Naive B cell (primary cell): ENCODE measurements at regions not wholly inside any gene's neighbourhood (a gene's known extent, or its start where the extent isn't known, plus 50 kb on each side); places are given as distances from the start of the nearest gene placed in this dataset.
A peak's percentile ranks its signal among the peaks of the same experiment; 100 is the strongest.
"Not testable (repeated sequence)": the region's sequence is repeated elsewhere in the genome, so short reads cannot be mapped to it uniquely, and the experiment has no call there.

Source experiments
- ATAC-seq, 2 donors: fragments of 150-1000 bp; cut with Tn5 transposase; 2 replicates each; pipeline ENCODE4 v1.10.0; 2021; ENCODE audit warnings: low read depth in 2 of 2, mild to moderate bottlenecking in 2 of 2, moderate library complexity in 2 of 2
- DNase-seq: peaks from one replicate; pipeline ENCODE4 v3.0.0; 2022
- H3K27ac Mint-ChIP-seq, 6 donors: one replicate each; pipeline ENCODE4 v1.8.0; 2020 to 2022; ENCODE audit warnings: mild to moderate bottlenecking in 6 of 6, mixed read lengths in 6 of 6, moderate library complexity in 5 of 6, inconsistent platforms in 2 of 6
- H3K27me3 Mint-ChIP-seq, 3 donors: one replicate each; pipeline ENCODE4 v1.8.0; 2021 to 2022; ENCODE audit warnings: mixed read lengths in 3 of 3, mild to moderate bottlenecking in 1 of 3
- H3K36me3 Mint-ChIP-seq, 2 donors: one replicate each; pipeline ENCODE4 v1.8.0; 2020 to 2022; ENCODE audit warnings: mixed read lengths in 2 of 2, inconsistent platforms in 1 of 2, mild to moderate bottlenecking in 1 of 2
- H3K4me1 Mint-ChIP-seq, 3 donors: one replicate each; pipeline ENCODE4 v1.8.0; 2020 to 2022; ENCODE audit warnings: mixed read lengths in 3 of 3, inconsistent platforms in 1 of 3, mild to moderate bottlenecking in 1 of 3, moderate library complexity in 1 of 3
- H3K4me3 Mint-ChIP-seq, 8 donors: one replicate each; pipeline ENCODE4 v1.8.0; 2020 to 2022; ENCODE audit warnings: mild to moderate bottlenecking in 8 of 8, mixed read lengths in 8 of 8, moderate library complexity in 8 of 8, inconsistent platforms in 2 of 8
- H3K9me3 Mint-ChIP-seq, 7 donors: one replicate each; pipeline ENCODE4 v1.8.0; 2020 to 2022; ENCODE audit warnings: mixed read lengths in 7 of 7, mild to moderate bottlenecking in 5 of 7, inconsistent platforms in 2 of 7, moderate library complexity in 1 of 7

DNA sequence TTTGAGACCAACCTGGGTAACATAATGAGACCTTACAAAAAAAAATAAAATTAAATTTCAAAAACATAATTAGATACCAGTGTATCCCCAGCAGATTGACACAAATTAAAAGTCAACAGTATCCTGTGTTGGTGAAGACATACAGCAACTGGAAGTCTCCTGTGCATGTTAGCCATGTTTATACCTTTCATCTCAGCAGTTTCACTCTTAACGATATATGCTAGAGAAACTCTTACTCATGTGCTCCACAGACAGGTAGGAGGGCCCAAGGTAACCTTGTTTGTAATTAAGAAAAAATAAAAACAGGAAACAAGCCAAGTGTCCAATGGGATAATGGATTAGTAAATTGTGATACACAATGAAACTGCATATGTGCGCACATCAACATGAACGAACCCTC is 50.1 kb upstream of the N4BP3 start:
- Mint-ChIP-seq H3K36me3 (no peaks in the 10 kb centered on the region), H3K9me3 (no peaks in the 10 kb centered on the region), H3K27ac (no peak overlapping the region), H3K27me3 (no peaks in the 10 kb centered on the region), H3K4me3 (no peak overlapping the region), H3K4me1 (peaks cover 13 to 25% (median 14%) of the 10 kb centered on the region in 3 donors)
- DNase-seq (no peak), ATAC-seq (no peak)

DNA sequence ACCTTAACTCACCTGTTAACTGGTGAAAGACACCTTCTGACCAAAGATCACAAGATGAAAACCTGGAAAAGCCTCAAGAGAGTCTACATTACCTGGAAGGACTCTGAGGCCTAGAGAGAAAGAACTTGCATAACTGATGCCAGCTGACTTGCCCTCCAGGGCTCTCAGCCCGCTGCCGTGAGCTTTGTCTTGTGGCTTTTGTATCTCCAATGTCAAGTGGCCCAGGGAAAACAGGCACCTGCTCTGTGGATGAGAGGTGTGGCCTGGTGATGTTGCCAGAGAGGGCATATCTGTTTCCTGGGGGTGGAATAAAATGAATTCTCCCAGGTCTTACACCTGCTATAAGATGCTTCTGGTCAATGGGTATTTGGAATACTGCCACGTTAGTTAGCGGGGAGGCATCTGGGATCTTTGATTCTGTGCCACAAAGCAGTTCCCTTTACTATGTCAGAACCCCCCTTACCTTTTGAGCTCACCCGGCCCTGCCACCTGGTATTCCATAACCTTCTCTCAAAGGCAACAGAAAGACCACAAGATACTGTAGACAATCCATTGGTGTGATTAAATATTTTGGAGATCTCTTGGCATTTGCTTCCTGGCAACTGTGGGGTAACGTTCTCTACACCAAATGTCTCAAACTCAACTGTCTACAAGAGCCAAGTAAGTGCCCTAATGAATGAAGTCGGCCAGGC is 54.9 kb upstream of the N4BP3 start:
- Mint-ChIP-seq H3K27ac (no peak overlapping the region), H3K36me3 (no peaks in the 10 kb centered on the region), H3K4me3 (no peak overlapping the region), H3K9me3 (no peaks in the 10 kb centered on the region), H3K4me1 (peaks cover 4 to 9% (median 6%) of the 10 kb centered on the region in 3 donors), H3K27me3 (no peaks in the 10 kb centered on the region)
- no peak for DNase-seq
- ATAC-seq: no peak

DNA sequence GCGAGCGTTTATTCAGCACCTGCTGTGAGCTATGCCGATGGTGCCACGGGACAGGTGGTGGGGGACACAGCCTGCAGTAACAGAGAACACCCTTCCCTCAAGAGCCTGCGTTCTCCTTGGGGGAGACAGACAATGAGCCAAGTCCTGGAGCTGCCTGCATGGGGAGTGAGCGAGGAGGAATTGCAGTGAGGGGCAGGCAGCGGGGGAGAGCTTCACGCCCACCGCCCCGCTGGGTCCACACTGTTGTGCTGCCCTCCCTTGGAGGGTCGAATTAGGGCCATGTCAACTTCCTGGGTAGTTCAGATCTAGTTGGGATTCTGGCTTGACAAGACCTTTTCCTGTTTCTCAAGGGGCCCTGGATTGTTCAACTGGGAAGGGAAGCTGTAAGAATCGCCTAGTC is 55.5 kb upstream of the N4BP3 start:
- no peak overlapping the region for H3K27ac Mint-ChIP-seq
- no peak for ATAC-seq
- no peak for DNase-seq
- H3K27me3 Mint-ChIP-seq: no peaks in the 10 kb centered on the region
- peaks cover 4 to 9% (median 6%) of the 10 kb centered on the region in 3 donors for H3K4me1 Mint-ChIP-seq
- peak overlapping the region in 1 of 8 donors; percentile 66 for H3K4me3 Mint-ChIP-seq
- no peaks in the 10 kb centered on the region for H3K9me3 Mint-ChIP-seq
- H3K36me3 Mint-ChIP-seq: no peaks in the 10 kb centered on the region

DNA sequence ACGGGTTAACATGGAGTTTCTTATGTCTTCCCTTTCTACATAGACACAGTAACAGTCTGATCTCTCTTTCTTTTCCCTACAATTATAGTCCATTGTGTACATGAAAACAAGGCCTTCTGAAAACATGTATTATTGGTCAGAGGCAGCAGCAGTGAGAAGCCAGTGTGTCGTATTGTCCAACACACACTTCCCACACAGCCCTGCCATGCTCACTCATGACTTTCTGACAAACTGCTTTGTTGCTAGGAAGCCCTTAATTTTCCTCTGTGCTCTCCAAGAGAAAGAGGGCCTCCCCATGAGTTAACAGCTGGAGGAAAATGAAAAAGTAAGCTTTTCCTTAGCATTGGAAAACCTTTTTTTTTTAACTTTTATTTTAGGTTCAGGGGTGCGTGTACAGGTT is 56.4 kb upstream of the N4BP3 start:
- no peak for ATAC-seq
- H3K27me3 Mint-ChIP-seq: no peaks in the 10 kb centered on the region
- DNase-seq: no peak
- H3K9me3 Mint-ChIP-seq: no peaks in the 10 kb centered on the region
- H3K4me1 Mint-ChIP-seq: peaks cover 1 to 2% (median 2%) of the 10 kb centered on the region in 3 donors
- H3K27ac Mint-ChIP-seq: no peak overlapping the region
- no peaks in the 10 kb centered on the region for H3K36me3 Mint-ChIP-seq
- no peak overlapping the region for H3K4me3 Mint-ChIP-seq

DNA sequence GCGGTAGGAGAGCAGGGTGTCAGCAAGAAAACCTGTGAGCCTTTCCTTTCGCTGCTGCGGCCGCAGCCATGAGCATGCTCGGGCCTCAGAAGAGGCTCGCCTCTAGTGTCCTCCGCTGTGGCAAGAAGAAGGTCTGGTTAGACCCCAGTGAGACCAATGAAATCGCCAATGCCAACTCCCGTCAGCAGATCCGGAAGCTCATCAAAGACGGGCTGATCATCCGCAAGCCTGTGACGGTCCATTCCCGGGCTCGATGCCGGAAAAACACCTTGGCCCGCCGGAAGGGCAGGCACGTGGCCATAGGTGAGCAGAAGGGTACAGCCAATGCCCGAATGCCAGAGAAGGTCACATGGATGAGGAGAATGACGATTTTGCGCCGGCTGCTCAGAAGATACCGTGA is 57.8 kb upstream of the N4BP3 start:
- not testable (repeated sequence) for H3K4me1 Mint-ChIP-seq, H3K9me3 Mint-ChIP-seq, H3K4me3 Mint-ChIP-seq, ATAC-seq, H3K36me3 Mint-ChIP-seq, H3K27me3 Mint-ChIP-seq, DNase-seq, H3K27ac Mint-ChIP-seq

DNA sequence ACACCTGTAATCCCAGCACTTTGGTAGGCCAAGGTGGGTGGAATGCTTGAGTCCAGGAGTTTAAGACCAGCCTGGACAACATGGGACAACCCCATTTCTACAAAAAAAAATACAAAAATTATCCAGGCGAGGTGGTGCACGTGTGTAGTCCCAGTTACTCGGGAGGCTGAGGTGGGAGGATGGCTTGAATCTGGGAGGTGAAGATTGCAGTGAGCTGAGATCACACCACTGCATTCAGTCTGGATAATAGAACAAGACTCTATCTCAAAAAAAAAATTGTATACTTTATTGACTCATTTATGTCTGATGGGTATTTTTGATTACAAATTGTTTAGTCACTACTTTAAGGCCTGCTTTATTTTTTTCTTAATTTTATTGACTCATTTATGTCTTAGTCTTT is 56.0 kb upstream of the PROP1 start:
- H3K4me1 Mint-ChIP-seq, H3K36me3 Mint-ChIP-seq, H3K27ac Mint-ChIP-seq, ATAC-seq, DNase-seq, H3K4me3 Mint-ChIP-seq, H3K9me3 Mint-ChIP-seq, H3K27me3 Mint-ChIP-seq: not testable (repeated sequence)

DNA sequence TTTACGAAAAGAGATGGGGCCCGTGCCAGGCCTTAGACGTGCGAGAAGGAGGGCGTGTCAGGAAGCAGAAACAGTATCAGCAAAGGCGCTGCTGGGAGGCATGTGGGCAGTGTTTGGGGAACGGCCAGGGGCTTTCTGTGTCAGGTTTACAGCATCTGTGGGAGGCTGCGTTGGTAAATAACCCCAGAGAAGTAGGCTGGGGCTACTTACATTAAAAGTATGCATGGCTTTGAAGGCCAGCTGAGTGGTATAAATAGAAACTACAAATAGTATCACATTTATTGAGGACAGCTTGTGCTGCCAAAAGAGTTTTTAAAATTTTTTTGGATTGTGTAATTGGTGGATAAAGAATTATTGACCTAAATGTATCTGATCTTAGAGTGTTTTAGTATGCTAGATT is 54.8 kb upstream of the PROP1 start:
- H3K27ac Mint-ChIP-seq, H3K9me3 Mint-ChIP-seq, H3K4me3 Mint-ChIP-seq, H3K4me1 Mint-ChIP-seq, H3K27me3 Mint-ChIP-seq, H3K36me3 Mint-ChIP-seq, ATAC-seq, DNase-seq: not testable (repeated sequence)

DNA sequence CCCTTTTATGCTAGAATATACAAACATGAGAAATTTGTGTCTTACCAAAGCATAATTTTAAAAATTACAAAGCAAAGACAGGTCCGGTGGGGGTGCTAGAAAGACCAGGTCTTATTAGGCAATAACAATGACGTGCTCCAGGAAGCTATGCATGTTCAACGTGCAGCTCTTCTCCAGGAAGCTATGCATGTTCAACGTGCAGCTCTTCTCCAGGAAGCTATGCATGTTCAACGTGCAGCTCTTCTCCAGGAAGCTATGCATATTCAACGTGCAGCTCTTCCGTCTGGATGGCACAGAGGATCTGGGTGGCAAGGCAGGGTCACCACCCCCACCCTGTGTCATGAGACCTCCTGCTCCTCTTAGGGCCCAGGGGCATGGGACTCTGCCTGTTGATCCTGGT is 51.9 kb upstream of the PROP1 start:
- not testable (repeated sequence) for H3K36me3 Mint-ChIP-seq, ATAC-seq, H3K4me3 Mint-ChIP-seq, DNase-seq, H3K27ac Mint-ChIP-seq, H3K27me3 Mint-ChIP-seq, H3K4me1 Mint-ChIP-seq, H3K9me3 Mint-ChIP-seq

DNA sequence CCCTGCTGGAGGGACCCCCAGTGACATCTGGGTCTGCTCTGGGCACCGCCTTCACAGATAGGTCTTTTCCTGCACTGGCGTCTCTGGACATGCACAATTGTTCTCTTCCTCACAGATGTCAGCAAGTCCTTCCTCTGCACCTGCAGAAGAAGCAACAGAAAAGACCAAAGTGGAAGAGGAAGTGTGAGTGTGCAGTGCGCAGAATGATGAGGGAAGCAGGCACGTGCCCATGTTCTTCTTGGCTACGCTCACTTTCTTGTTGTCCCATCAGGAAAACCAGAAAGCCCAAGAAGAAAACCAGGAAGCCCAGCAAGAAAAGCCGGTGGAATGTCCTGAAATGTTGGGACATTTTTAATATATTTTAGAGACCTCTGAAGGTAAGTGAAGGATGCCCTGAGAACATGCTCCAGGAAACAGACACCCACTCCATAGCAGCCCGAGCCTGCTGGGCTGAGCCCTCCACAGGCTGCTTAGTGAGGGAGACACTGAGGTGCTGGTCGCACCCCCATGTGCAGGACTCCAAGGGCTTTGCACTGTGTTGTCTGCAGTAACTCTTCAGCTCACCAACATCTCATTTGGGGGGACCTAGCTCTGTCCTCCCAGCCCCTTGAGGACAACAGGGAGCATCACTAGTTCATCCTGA is 50.8 kb upstream of the PROP1 start:
- not testable (repeated sequence) for H3K4me1 Mint-ChIP-seq, H3K27me3 Mint-ChIP-seq, H3K9me3 Mint-ChIP-seq, H3K36me3 Mint-ChIP-seq
- Mint-ChIP-seq H3K27ac (peak overlapping the region; percentile 76 to 98 (median 92)), H3K4me3 (peak overlapping the region; percentile 35 to 83 (median 62))
- ATAC-seq: peak; percentile 97 to 99
- peak; percentile 55 for DNase-seq

DNA sequence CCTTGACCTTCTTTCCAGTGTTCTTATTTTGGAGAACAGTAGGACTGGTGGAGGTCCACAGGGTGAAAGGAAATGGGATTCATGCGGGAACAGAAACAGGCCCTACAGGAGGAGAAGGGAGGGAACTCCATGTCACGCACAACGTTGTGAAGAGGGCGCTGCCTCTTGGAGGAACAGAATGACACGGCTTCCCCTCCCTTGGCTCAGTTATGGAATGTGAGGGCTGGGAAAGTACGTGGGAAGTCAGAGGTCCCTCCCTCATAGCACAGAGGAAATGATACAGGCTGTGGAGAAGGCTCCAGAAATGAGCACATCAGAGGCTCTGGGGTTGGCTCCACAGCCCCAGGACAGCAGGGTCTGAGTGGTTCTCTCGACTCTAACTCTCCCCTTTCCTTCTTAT is 49.9 kb upstream of the PROP1 start:
- not testable (repeated sequence) for H3K27me3 Mint-ChIP-seq, DNase-seq, H3K4me3 Mint-ChIP-seq, H3K36me3 Mint-ChIP-seq, H3K9me3 Mint-ChIP-seq, H3K4me1 Mint-ChIP-seq, ATAC-seq, H3K27ac Mint-ChIP-seq
